ENCODE measurements at regions not wholly inside any gene's neighbourhood (a gene's known extent, or its start where the extent isn't known, plus 50 kb on each side); places are given as distances from the start of the nearest gene placed in this dataset.
"Not testable (repeated sequence)": the region's sequence is repeated elsewhere in the genome, so short reads cannot be mapped to it uniquely, and the experiment has no call there.

DNA sequence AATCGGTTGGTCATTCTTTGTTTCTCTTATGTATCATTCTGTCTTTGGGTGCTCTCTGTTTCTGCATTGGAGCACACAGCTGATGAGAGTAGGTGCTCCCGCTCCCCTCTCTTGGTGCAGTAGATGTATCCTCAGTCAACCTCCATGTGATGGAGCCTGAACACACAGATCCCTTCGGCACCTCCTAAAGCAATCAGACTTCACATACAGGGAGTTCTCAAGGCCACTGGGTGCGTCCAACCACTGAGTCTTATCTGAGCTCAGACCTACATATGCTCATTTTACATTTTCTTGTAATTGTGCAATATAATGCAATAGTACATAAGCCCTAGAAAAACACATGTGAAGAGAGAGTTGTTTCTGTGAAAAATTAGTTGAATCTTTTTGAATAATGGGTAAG lies 198.1 kb upstream of the ATP10A start:
- Histone ChIP-seq H3K27me3 (ENCODE audit: control insufficient read depth in 3 of 3, insufficient read depth in 3 of 3, low read length in 3 of 3) (no peaks in the 10 kb centered on the region), H3K4me1 (ENCODE audit: control insufficient read depth in 3 of 3, insufficient read depth in 2 of 3, low read depth in 1 of 3, low read length in 2 of 3) (no peaks in the 10 kb centered on the region), H3K9me3 (ENCODE audit: control insufficient read depth in 2 of 2, insufficient read depth in 1 of 2, low read depth in 1 of 2, low read length in 1 of 2) (peaks cover 0 to 5% of the 10 kb centered on the region in 2 donors), H3K36me3 (ENCODE audit: control insufficient read depth in 3 of 3, insufficient read depth in 2 of 3, low read depth in 1 of 3, low read length in 3 of 3) (no peaks in the 10 kb centered on the region), H3K4me3 (ENCODE audit: low read depth in 1 of 3, low read length in 3 of 3) (no peak overlapping the region), H3K27ac (ENCODE audit: low read depth in 1 of 3, low read length in 2 of 3) (no peak overlapping the region)
- DNase-seq: no peak
- no peak for FAIRE-seq
- 65 to 80% (median 70%) methylated on average over 4 of the region's 4 CpGs for WGBS, 3 donors

DNA sequence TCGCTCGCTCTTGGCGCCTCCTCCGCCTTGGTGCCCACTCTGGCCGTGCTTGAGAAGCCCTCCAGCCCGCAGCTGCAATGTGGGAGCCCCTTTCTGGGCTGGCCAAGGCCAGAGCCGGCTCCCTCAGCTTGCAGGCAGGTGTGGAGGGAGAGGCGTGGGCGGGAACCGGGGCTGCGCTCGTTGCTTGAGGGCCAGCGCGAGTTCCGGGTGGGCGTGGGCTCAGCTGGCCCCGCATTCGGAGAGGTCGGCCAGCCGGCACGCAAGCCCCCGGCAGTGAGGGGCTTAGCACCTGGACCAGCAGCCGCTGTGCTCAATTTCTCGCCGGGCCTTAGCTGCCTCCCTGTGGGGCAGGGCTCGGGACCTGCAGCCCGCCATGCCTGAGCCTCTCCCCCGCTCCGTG lies 193.6 kb upstream of the ATP10A start:
- WGBS, 3 donors: 87 to 90% (median 89%) methylated on average over 16 to 29 of the region's 29 CpGs
- not testable (repeated sequence) for H3K36me3 ChIP-seq (ENCODE audit: control insufficient read depth in 3 of 3, insufficient read depth in 2 of 3, low read depth in 1 of 3, low read length in 3 of 3); H3K9me3 ChIP-seq (ENCODE audit: control insufficient read depth in 2 of 2, insufficient read depth in 1 of 2, low read depth in 1 of 2, low read length in 1 of 2); H3K4me1 ChIP-seq (ENCODE audit: control insufficient read depth in 3 of 3, insufficient read depth in 2 of 3, low read depth in 1 of 3, low read length in 2 of 3); H3K4me3 ChIP-seq (ENCODE audit: low read depth in 1 of 3, low read length in 3 of 3); H3K27me3 ChIP-seq (ENCODE audit: control insufficient read depth in 3 of 3, insufficient read depth in 3 of 3, low read length in 3 of 3); FAIRE-seq; DNase-seq; H3K27ac ChIP-seq (ENCODE audit: low read depth in 1 of 3, low read length in 2 of 3)

DNA sequence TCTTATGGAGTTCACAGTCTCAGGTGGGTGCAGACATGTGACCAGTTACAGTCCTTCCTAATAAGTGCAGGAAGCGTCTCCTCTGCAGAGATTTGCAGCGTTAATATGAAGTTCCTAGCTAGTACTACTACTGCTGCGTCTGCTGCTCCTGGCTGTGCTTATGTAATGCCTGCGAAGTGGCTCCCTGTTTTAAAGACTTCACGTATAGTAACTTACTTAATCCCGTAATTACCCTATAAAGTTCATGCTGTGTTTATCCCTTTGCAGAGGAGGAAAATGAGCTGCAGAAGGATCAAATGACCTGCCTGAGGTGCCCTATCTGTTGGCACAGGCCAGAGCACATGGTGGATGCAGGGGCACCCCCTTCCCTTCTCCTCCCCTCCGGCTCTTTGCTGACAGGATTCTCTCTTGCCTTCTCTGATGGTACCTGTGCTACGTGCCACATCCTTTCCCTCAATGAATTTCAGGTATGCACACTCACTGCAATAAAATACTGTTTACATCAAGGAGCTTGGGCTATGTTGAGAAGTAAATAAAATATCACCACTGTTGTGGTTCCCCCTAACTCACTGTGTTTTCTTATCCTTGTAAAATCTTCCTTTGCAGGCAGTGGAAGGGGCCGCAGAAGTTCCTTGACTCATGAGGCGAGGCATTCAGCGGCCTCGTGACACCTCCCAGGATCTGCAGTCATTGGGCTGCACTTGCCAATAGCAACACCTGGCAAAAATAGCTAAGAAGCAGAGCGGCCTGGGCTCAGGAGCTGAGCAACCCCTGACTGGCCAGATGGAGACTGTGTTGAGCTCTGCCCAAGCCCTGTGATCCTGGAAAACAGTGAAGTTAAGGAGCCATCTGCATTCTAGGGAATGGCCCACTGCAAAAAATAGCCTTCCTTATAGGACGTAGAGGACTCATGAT lies 188.9 kb upstream of the ATP10A start:
- peaks cover 0 to 2% of the 10 kb centered on the region in 2 donors for H3K9me3 ChIP-seq (ENCODE audit: control insufficient read depth in 2 of 2, insufficient read depth in 1 of 2, low read depth in 1 of 2, low read length in 1 of 2)
- H3K36me3 ChIP-seq (ENCODE audit: control insufficient read depth in 3 of 3, insufficient read depth in 2 of 3, low read depth in 1 of 3, low read length in 3 of 3): no peaks in the 10 kb centered on the region
- no peak overlapping the region for H3K27ac ChIP-seq (ENCODE audit: low read depth in 1 of 3, low read length in 2 of 3)
- WGBS, 3 donors: 65 to 75% (median 72%) methylated on average over 14 of the region's 14 CpGs
- FAIRE-seq (no peak), DNase-seq (no peak)
- no peak overlapping the region for H3K4me3 ChIP-seq (ENCODE audit: low read depth in 1 of 3, low read length in 3 of 3)
- no peaks in the 10 kb centered on the region for H3K4me1 ChIP-seq (ENCODE audit: control insufficient read depth in 3 of 3, insufficient read depth in 2 of 3, low read depth in 1 of 3, low read length in 2 of 3)
- H3K27me3 ChIP-seq (ENCODE audit: control insufficient read depth in 3 of 3, insufficient read depth in 3 of 3, low read length in 3 of 3): no peaks in the 10 kb centered on the region

- WGBS, 3 donors: 42 to 78% (median 60%) methylated on average over 4 of the region's 4 CpGs
- peaks cover 0 to 2% of the 10 kb centered on the region in 2 donors for H3K9me3 ChIP-seq (ENCODE audit: control insufficient read depth in 2 of 2, insufficient read depth in 1 of 2, low read depth in 1 of 2, low read length in 1 of 2)
- H3K36me3 ChIP-seq (ENCODE audit: control insufficient read depth in 3 of 3, insufficient read depth in 2 of 3, low read depth in 1 of 3, low read length in 3 of 3): no peaks in the 10 kb centered on the region
- no peak for FAIRE-seq
- H3K27ac ChIP-seq (ENCODE audit: low read depth in 1 of 3, low read length in 2 of 3): no peak overlapping the region
- no peaks in the 10 kb centered on the region for H3K27me3 ChIP-seq (ENCODE audit: control insufficient read depth in 3 of 3, insufficient read depth in 3 of 3, low read length in 3 of 3)
- H3K4me1 ChIP-seq (ENCODE audit: control insufficient read depth in 3 of 3, insufficient read depth in 2 of 3, low read depth in 1 of 3, low read length in 2 of 3): no peaks in the 10 kb centered on the region
- no peak for DNase-seq
- no peak overlapping the region for H3K4me3 ChIP-seq (ENCODE audit: low read depth in 1 of 3, low read length in 3 of 3)
Measured at GRCh38 chr15:26050984-26051383, 187.9 kb upstream of the ATP10A start.

DNA sequence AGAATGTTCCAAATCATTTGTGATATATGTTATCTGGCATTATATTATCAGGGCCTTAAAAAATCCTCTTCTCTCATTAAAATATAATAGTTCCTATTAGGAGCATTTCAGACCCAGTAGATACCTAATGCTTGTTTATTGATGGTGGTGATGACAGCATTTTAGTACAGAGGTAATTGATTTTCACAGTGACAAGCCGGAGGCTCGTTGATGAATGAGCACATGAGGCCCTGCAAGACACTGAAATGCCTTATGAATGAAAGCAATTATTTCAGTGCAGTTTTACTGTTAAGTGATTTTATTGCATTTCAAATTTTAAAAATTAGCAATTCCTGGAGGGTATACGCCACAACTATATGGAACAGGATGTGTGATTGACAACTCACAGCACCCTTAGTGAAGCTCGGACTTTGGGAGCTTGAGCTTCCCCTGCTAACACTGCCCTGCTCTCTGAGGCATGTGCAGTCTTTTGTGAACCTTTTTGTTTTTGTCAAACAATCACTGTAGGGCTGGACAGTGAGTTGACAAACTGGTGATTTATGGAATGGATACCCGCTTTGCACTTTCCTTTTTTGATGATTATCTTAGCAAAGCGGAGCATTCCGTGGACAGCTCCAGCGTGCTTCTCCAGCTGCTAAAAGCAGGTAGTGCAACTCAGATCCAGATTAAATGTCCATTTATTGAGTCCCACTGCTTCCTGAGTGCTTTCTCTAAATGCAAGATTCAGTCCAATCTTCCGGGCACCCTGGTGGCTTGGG lies 187.0 kb upstream of the ATP10A start:
- Histone ChIP-seq H3K4me1 (ENCODE audit: control insufficient read depth in 3 of 3, insufficient read depth in 2 of 3, low read depth in 1 of 3, low read length in 2 of 3) (no peaks in the 10 kb centered on the region), H3K9me3 (ENCODE audit: control insufficient read depth in 2 of 2, insufficient read depth in 1 of 2, low read depth in 1 of 2, low read length in 1 of 2) (peaks cover 0 to 2% of the 10 kb centered on the region in 2 donors), H3K4me3 (ENCODE audit: low read depth in 1 of 3, low read length in 3 of 3) (no peak overlapping the region), H3K27ac (ENCODE audit: low read depth in 1 of 3, low read length in 2 of 3) (no peak overlapping the region), H3K36me3 (ENCODE audit: control insufficient read depth in 3 of 3, insufficient read depth in 2 of 3, low read depth in 1 of 3, low read length in 3 of 3) (no peaks in the 10 kb centered on the region), H3K27me3 (ENCODE audit: control insufficient read depth in 3 of 3, insufficient read depth in 3 of 3, low read length in 3 of 3) (no peaks in the 10 kb centered on the region)
- 67 to 70% (median 68%) methylated on average over 9 of the region's 9 CpGs for WGBS, 3 donors
- FAIRE-seq: no peak
- no peak for DNase-seq

- no peak for FAIRE-seq
- no peaks in the 10 kb centered on the region for H3K27me3 ChIP-seq (ENCODE audit: control insufficient read depth in 3 of 3, insufficient read depth in 3 of 3, low read length in 3 of 3)
- no peaks in the 10 kb centered on the region for H3K4me1 ChIP-seq (ENCODE audit: control insufficient read depth in 3 of 3, insufficient read depth in 2 of 3, low read depth in 1 of 3, low read length in 2 of 3)
- DNase-seq: no peak
- H3K9me3 ChIP-seq (ENCODE audit: control insufficient read depth in 2 of 2, insufficient read depth in 1 of 2, low read depth in 1 of 2, low read length in 1 of 2): peaks cover 0 to 2% of the 10 kb centered on the region in 2 donors
- H3K36me3 ChIP-seq (ENCODE audit: control insufficient read depth in 3 of 3, insufficient read depth in 2 of 3, low read depth in 1 of 3, low read length in 3 of 3): no peaks in the 10 kb centered on the region
- WGBS, 3 donors: 82 to 87% (median 83%) methylated on average over 7 of the region's 7 CpGs
- no peak overlapping the region for H3K4me3 ChIP-seq (ENCODE audit: low read depth in 1 of 3, low read length in 3 of 3)
- H3K27ac ChIP-seq (ENCODE audit: low read depth in 1 of 3, low read length in 2 of 3): no peak overlapping the region
Measured at GRCh38 chr15:26048669-26049068, 185.5 kb upstream of the ATP10A start.

DNA sequence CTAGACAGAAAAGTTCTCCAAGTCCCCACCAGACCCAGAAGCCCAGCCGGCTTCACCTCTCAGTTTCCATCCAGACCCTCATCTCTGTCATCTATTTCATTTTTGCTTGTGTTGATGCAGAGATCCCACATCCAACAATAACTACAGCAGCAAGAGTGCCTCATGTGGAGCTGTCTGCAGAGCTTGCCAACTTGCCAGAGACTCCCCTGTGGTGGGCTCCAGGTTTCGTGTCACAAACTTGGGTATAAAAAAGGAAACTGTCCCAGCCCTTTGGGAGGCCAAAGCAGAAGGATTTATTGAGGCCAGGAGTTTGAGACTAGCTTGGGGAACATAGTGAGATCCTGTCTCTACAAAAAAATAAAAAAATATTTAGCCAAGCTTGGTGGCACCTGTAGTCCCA lies 182.4 kb upstream of the ATP10A start:
- no peaks in the 10 kb centered on the region for H3K27me3 ChIP-seq (ENCODE audit: control insufficient read depth in 3 of 3, insufficient read depth in 3 of 3, low read length in 3 of 3)
- no peaks in the 10 kb centered on the region for H3K9me3 ChIP-seq (ENCODE audit: control insufficient read depth in 2 of 2, insufficient read depth in 1 of 2, low read depth in 1 of 2, low read length in 1 of 2)
- no peak overlapping the region for H3K27ac ChIP-seq (ENCODE audit: low read depth in 1 of 3, low read length in 2 of 3)
- WGBS, 3 donors: 82 to 89% (median 83%) methylated on average over 2 of the region's 2 CpGs
- DNase-seq: no peak
- H3K4me1 ChIP-seq (ENCODE audit: control insufficient read depth in 3 of 3, insufficient read depth in 2 of 3, low read depth in 1 of 3, low read length in 2 of 3): no peaks in the 10 kb centered on the region
- H3K4me3 ChIP-seq (ENCODE audit: low read depth in 1 of 3, low read length in 3 of 3): no peak overlapping the region
- H3K36me3 ChIP-seq (ENCODE audit: control insufficient read depth in 3 of 3, insufficient read depth in 2 of 3, low read depth in 1 of 3, low read length in 3 of 3): no peaks in the 10 kb centered on the region
- no peak for FAIRE-seq

GRCh38 chr15:26043018-26043417 lies 179.9 kb upstream of the ATP10A start:
- Histone ChIP-seq H3K4me1 (ENCODE audit: control insufficient read depth in 3 of 3, insufficient read depth in 2 of 3, low read depth in 1 of 3, low read length in 2 of 3) (no peaks in the 10 kb centered on the region), H3K36me3 (ENCODE audit: control insufficient read depth in 3 of 3, insufficient read depth in 2 of 3, low read depth in 1 of 3, low read length in 3 of 3) (no peaks in the 10 kb centered on the region), H3K9me3 (ENCODE audit: control insufficient read depth in 2 of 2, insufficient read depth in 1 of 2, low read depth in 1 of 2, low read length in 1 of 2) (no peaks in the 10 kb centered on the region), H3K4me3 (ENCODE audit: low read depth in 1 of 3, low read length in 3 of 3) (no peak overlapping the region), H3K27ac (ENCODE audit: low read depth in 1 of 3, low read length in 2 of 3) (no peak overlapping the region), H3K27me3 (ENCODE audit: control insufficient read depth in 3 of 3, insufficient read depth in 3 of 3, low read length in 3 of 3) (no peaks in the 10 kb centered on the region)
- WGBS, 3 donors: 47 to 55% (median 50%) methylated on average over 2 of the region's 2 CpGs
- FAIRE-seq (no peak), DNase-seq (no peak)

Data from small intestine (tissue), 7 donors.